HepG2 (cell line): ENCODE measurements at regions not wholly inside any gene's neighbourhood (a gene's known extent, or its start where the extent isn't known, plus 50 kb on each side); places are given as distances from the start of the nearest gene placed in this dataset.

Source experiments
- ATAC-seq: fragments of 200-7000 bp; cut with Tn5 transposase; 3 replicates; pipeline ENCODE4 v1.9.1; 2020; ENCODE audit warnings: mild to moderate bottlenecking, moderate library complexity
- BruUV-seq: library from RNA; stranded (reverse); fragments of 400-500 nt; replicated peaks from 2 replicates; lab custom pipeline; 2021; lab: Mats Ljungman, UMichigan
- CTCF ChIA-PET: fragments of 300-600 bp; formaldehyde crosslinking; extraction: SDS; loops from one replicate; lab custom pipeline; 2021; ENCODE audit warnings: low total read pairs, inconsistent platforms, low intra/inter-chr PET ratio; lab: Yijun Ruan, JAX
- POLR2A ChIA-PET: fragments of 350-600 bp; sonication (Branson Sonifier 250); formaldehyde crosslinking; loops from one replicate; lab custom pipeline; 2020; ENCODE audit warnings: antibody characterized with exemption, inconsistent platforms; lab: Yijun Ruan, JAX
- DNase-seq: peaks from one replicate; pipeline ENCODE4 v3.0.0-alpha.2; 2015; ENCODE audit warnings: low spot score
- FAIRE-seq: peaks from 3 replicates; lab custom pipeline; 2011; peaks lifted over from hg19 to GRCh38; lab: Jason Lieb, UNC
- H2AFZ ChIP-seq: one replicate; pipeline ENCODE4 v1.6.1; 2011; ENCODE audit warnings: low read length, inconsistent platforms
- H3K27ac ChIP-seq: fragments of 300-600 bp; 3 replicates; pipeline ENCODE4 v1.8.0; 2011; ENCODE audit warnings: mixed run types, mild to moderate bottlenecking, mixed read lengths, low read length, inconsistent platforms; ENCODE audit not compliant: insufficient read depth; ENCODE audit errors: extremely low read length
- H3K27me3 ChIP-seq, 2 experiments: fragments of 200-600 bp in 1 of 2; 2 replicates in 1 of 2; 3 replicates in 1 of 2; pipeline versions ENCODE4 v1.6.0 to v1.8.0; 2011; ENCODE audit warnings: low read length in 2 of 2, mild to moderate bottlenecking in 2 of 2, moderate library complexity in 2 of 2, inconsistent platforms in 1 of 2; ENCODE audit not compliant: insufficient read depth in 2 of 2, control insufficient read depth in 1 of 2
- H3K36me3 ChIP-seq, 2 experiments: fragments of 200-600 bp in 1 of 2; replicated peaks in 1 of 2; 2 replicates in 1 of 2; 3 replicates in 1 of 2; pipeline versions ENCODE4 v1.5.1 to v1.8.0; 2011; ENCODE audit warnings: low read length in 2 of 2, inconsistent platforms in 1 of 2; ENCODE audit not compliant: insufficient read depth in 2 of 2, control insufficient read depth in 1 of 2
- H3K4me1 ChIP-seq: 2 replicates; pipeline ENCODE4 v1.5.1; 2012; ENCODE audit warnings: low read length, inconsistent platforms; ENCODE audit not compliant: insufficient read depth
- H3K4me2 ChIP-seq: 2 replicates; pipeline ENCODE4 v1.6.0; 2011; ENCODE audit warnings: low read depth, low read length, inconsistent platforms
- H3K4me3 ChIP-seq, 3 experiments: fragments of 200-600 bp in 1 of 3; sonication (generic), shearing (Covaris generic) in 1 of 3; replicated peaks in 1 of 3; 2 replicates each; pipeline ENCODE4 v1.5.1; 2011 to 2016; ENCODE audit warnings: low read length in 3 of 3, inconsistent platforms in 2 of 3, low read depth in 2 of 3, mild to moderate bottlenecking in 2 of 3, control low read depth in 1 of 3, mixed read lengths in 1 of 3; ENCODE audit not compliant: insufficient read depth in 1 of 3
- H3K79me2 ChIP-seq: one replicate; pipeline ENCODE4 v1.6.1; 2011; ENCODE audit warnings: low read length, inconsistent platforms; ENCODE audit not compliant: insufficient read depth
- H3K9ac ChIP-seq: 2 replicates; pipeline ENCODE4 v1.6.0; 2011; ENCODE audit warnings: mild to moderate bottlenecking, low read depth, low read length, inconsistent platforms; ENCODE audit not compliant: insufficient read depth
- H3K9me3 ChIP-seq: 2 replicates; pipeline ENCODE4 v1.5.1; 2012; ENCODE audit warnings: mild to moderate bottlenecking, low read length
- H4K20me1 ChIP-seq: 2 replicates; pipeline ENCODE4 v1.6.0; 2011; ENCODE audit warnings: inconsistent platforms, mild to moderate bottlenecking, low read length, moderate library complexity; ENCODE audit not compliant: insufficient read depth
- AHR ChIP-seq: IDR thresholded peaks from 2 replicates; pipeline ENCODE4 v1.6.1; 2018; ENCODE audit warnings: missing genetic modification reagents, missing compliant biosample characterization
- EEA1 ChIP-seq: sonication (generic); formaldehyde crosslinking; IDR thresholded peaks from 2 replicates; pipeline ENCODE4 v1.5.1; 2020; ENCODE audit warnings: mild to moderate bottlenecking, missing genetic modification reagents, borderline replicate concordance
- FOXP1 ChIP-seq, 2 experiments: fragments of 450-650 bp in 1 of 2; IDR thresholded peaks; 2 replicates each; pipeline ENCODE4 v1.6.1; 2017 to 2018; ENCODE audit warnings: antibody characterized with exemption in 1 of 2
- HMGXB4 ChIP-seq, 2 experiments: sonication (generic) in 1 of 2; formaldehyde crosslinking in 1 of 2; IDR thresholded peaks; 2 replicates each; pipeline versions ENCODE4 v1.4.0 to v1.6.1; 2018 to 2020; ENCODE audit warnings: missing genetic modification reagents in 2 of 2, borderline replicate concordance in 1 of 2, low read depth in 1 of 2, mild to moderate bottlenecking in 1 of 2, missing biosample characterization in 1 of 2
- NFKB2 ChIP-seq: sonication (generic); formaldehyde crosslinking; IDR thresholded peaks from 2 replicates; pipeline ENCODE4 v1.4.0; 2020; ENCODE audit warnings: missing genetic modification reagents, borderline replicate concordance
- POLR2AphosphoS2 ChIP-seq: IDR thresholded peaks from 2 replicates; pipeline ENCODE4 v1.6.1; 2011; ENCODE audit warnings: low read depth, low read length, improper control_type of control experiment
- RORA ChIP-seq: sonication (generic); formaldehyde crosslinking; IDR thresholded peaks from 2 replicates; pipeline ENCODE4 v1.5.0; 2020; ENCODE audit warnings: mild to moderate bottlenecking, missing genetic modification reagents, moderate library complexity
- ZFP62 ChIP-seq: sonication (generic); formaldehyde crosslinking; IDR thresholded peaks from 2 replicates; pipeline ENCODE4 v1.4.0; 2020; ENCODE audit warnings: missing genetic modification reagents
- ZNF160 ChIP-seq: sonication (generic); formaldehyde crosslinking; IDR thresholded peaks from 2 replicates; pipeline ENCODE4 v1.8.0; 2022; ENCODE audit warnings: mild to moderate bottlenecking, inconsistent platforms, missing genetic modification reagents
- ZNF33B ChIP-seq: sonication (generic); formaldehyde crosslinking; IDR thresholded peaks from 2 replicates; pipeline ENCODE4 v1.5.1; 2020; ENCODE audit warnings: mild to moderate bottlenecking, missing genetic modification reagents
- ZNF724P ChIP-seq: sonication (generic); formaldehyde crosslinking; IDR thresholded peaks from 2 replicates; pipeline ENCODE4 v1.8.0; 2022; ENCODE audit warnings: missing genetic modification reagents, borderline replicate concordance
- ZNF776 ChIP-seq: sonication (generic); formaldehyde crosslinking; IDR thresholded peaks from 2 replicates; pipeline ENCODE4 v1.4.0; 2020; ENCODE audit warnings: mild to moderate bottlenecking, missing genetic modification reagents
- WGBS: methylation state at CpG from one replicate; pipeline ENCODE4 v1.1.6; 2017; ENCODE audit warnings: low lambda C conversion rate; 5-methylcytosine and 5-hydroxymethylcytosine counted together
- in situ Hi-C: cut with HindIII; loops from 2 replicates; pipeline ENCODE4 v1.10.0; 2017; ENCODE audit warnings: low pct_unique_long_range_greater_than_20kb; ENCODE audit not compliant: extremely low pct_ligation_motif_present
- intact Hi-C: fragments of 100-400 bp; cut with micrococcal nuclease; formaldehyde crosslinking; loops from one replicate; pipeline ENCODE4 v1.10.0; 2022; ENCODE audit not compliant: unreplicated experiment
- TF ChIP-seq, protein P1 (sequence below): sonication (generic); formaldehyde crosslinking; IDR thresholded peaks from 2 replicates; pipeline ENCODE4 v1.4.0; 2020; ENCODE audit warnings: missing genetic modification reagents
- TF ChIP-seq, protein P2 (sequence below): conservative IDR thresholded peaks from 2 replicates; pipeline ENCODE4 v1.6.1; 2018; ENCODE audit warnings: missing genetic modification reagents
- TF ChIP-seq, protein P3 (sequence below): sonication (generic); formaldehyde crosslinking; IDR thresholded peaks from 2 replicates; pipeline ENCODE4 v1.5.0; 2020; ENCODE audit warnings: mild to moderate bottlenecking, missing genetic modification reagents

DNA sequence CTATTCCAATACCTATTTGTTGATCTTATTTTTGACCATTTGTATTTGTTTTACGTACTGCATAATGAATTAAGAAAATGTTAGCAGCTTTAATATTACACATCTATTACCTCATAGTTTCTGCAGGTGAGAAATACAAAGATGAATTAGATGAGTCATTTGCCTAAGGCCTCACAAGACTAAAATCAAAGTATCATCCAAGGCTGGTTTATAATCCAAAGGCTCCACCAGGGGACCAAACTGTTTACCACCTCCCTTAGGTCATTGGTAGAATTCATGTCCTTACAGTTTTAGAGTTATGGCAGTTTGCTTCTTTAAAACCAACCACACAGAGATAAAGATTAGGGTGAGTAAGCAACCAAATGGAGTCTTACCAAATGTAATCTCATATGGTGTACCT, 848.1 kb downstream of the SLITRK6 start (continued):
- TF ChIP-seq HMGXB4 (CRISPR knock-in tag; IDR thresholded peaks at IDR 0.05; ENCODE audit: borderline replicate concordance in 1 of 2, low read depth in 1 of 2), result no peak
- TF ChIP-seq, protein P1, sequence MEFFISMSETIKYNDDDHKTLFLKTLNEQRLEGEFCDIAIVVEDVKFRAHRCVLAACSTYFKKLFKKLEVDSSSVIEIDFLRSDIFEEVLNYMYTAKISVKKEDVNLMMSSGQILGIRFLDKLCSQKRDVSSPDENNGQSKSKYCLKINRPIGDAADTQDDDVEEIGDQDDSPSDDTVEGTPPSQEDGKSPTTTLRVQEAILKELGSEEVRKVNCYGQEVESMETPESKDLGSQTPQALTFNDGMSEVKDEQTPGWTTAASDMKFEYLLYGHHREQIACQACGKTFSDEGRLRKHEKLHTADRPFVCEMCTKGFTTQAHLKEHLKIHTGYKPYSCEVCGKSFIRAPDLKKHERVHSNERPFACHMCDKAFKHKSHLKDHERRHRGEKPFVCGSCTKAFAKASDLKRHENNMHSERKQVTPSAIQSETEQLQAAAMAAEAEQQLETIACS (CRISPR knock-in tag), result no peak

DNA sequence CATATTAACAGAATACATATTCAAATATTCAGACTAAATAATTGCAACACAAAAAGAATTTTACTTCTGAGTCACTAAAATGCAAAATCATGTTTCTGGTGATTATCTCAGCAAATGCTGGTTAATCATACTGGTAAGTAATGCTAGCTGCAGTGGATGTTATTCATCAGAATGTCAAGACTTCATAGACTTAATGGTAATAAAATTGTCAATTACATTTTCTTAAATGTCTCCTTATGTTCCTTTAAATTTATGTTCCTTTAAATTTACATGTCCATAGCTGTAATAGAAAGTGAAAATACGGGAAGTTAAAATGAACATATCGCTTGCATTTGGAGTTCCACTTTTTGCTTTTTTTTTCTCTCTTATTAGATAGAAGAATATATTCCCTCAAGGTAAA, 853.0 kb downstream of the SLITRK6 start:
- FAIRE-seq (no peak), ATAC-seq (no peak), DNase-seq (no peak)
- BruUV-seq, result no TSS peak
- intact Hi-C loops, result no loop called here
- H3K9me3 ChIP-seq, result no peaks in the 10 kb centered on the region; the same call in 1 of the 2 replicates
- H3K4me3 ChIP-seq, result no peak overlapping the region
- 7% methylated on average over 2 of the region's 2 CpGs for WGBS
- H3K4me1 ChIP-seq, result no peaks in the 10 kb centered on the region
- ChIA-PET POLR2A (no interaction called here), CTCF (no interaction called here)
- no peaks in the 10 kb centered on the region for H3K27me3 ChIP-seq
- no peak overlapping the region for H2AFZ ChIP-seq
- in situ Hi-C loops, result no loop called here
- no peaks in the 10 kb centered on the region for H3K79me2 ChIP-seq
- H3K4me2 ChIP-seq, result no peak overlapping the region
- no peak overlapping the region for H3K9ac ChIP-seq
- TF ChIP-seq ZFP62 (CRISPR knock-in tag) (no peak), ZNF724P (CRISPR knock-in tag) (no peak), FOXP1 (IDR thresholded peaks at IDR 0.05) (no peak), FOXP1 (CRISPR knock-in tag; IDR thresholded peaks at IDR 0.05) (no peak), ZNF776 (CRISPR knock-in tag) (no peak), EEA1 (no peak), ZNF160 (CRISPR knock-in tag) (no peak), POLR2AphosphoS2 (no peak), ZNF33B (CRISPR knock-in tag) (no peak), NFKB2 (CRISPR knock-in tag) (no peak), RORA (CRISPR knock-in tag) (no peak), AHR (CRISPR knock-in tag) (no peak)
- TF ChIP-seq, protein P2, sequence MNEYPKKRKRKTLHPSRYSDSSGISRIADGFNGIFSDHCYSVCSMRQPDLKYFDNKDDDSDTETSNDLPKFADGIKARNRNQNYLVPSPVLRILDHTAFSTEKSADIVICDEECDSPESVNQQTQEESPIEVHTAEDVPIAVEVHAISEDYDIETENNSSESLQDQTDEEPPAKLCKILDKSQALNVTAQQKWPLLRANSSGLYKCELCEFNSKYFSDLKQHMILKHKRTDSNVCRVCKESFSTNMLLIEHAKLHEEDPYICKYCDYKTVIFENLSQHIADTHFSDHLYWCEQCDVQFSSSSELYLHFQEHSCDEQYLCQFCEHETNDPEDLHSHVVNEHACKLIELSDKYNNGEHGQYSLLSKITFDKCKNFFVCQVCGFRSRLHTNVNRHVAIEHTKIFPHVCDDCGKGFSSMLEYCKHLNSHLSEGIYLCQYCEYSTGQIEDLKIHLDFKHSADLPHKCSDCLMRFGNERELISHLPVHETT (CRISPR knock-in tag), result no peak
- TF ChIP-seq, protein P3, sequence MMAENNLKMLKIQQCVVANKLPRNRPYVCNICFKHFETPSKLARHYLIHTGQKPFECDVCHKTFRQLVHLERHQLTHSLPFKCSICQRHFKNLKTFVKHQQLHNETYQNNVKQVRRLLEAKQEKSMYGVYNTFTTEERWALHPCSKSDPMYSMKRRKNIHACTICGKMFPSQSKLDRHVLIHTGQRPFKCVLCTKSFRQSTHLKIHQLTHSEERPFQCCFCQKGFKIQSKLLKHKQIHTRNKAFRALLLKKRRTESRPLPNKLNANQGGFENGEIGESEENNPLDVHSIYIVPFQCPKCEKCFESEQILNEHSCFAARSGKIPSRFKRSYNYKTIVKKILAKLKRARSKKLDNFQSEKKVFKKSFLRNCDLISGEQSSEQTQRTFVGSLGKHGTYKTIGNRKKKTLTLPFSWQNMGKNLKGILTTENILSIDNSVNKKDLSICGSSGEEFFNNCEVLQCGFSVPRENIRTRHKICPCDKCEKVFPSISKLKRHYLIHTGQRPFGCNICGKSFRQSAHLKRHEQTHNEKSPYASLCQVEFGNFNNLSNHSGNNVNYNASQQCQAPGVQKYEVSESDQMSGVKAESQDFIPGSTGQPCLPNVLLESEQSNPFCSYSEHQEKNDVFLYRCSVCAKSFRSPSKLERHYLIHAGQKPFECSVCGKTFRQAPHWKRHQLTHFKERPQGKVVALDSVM, result no peak
- no peaks in the 10 kb centered on the region for H4K20me1 ChIP-seq
- no peak overlapping the region for H3K27ac ChIP-seq
- no peaks in the 10 kb centered on the region for H3K36me3 ChIP-seq
